ENCODE measurements at regions not wholly inside any gene's neighbourhood (a gene's known extent, or its start where the extent isn't known, plus 50 kb on each side); places are given as distances from the start of the nearest gene placed in this dataset.

- no peak for TF ChIP-seq CTCF (IDR thresholded peaks at IDR 0.05)
- TF ChIP-seq POLR2AphosphoS5 (IDR thresholded peaks at IDR 0.05): no peak
- TF ChIP-seq POLR2A (IDR thresholded peaks at IDR 0.05): no peak
- TF ChIP-seq EP300 (IDR thresholded peaks at IDR 0.05): no peak
Measured at GRCh38 chr18:73664896-73665295, 482.7 kb downstream of the FBXO15 start.
